ENCODE measurements at regions not wholly inside any gene's neighbourhood (a gene's known extent, or its start where the extent isn't known, plus 50 kb on each side); places are given as distances from the start of the nearest gene placed in this dataset.
"Not testable (repeated sequence)": the region's sequence is repeated elsewhere in the genome, so short reads cannot be mapped to it uniquely, and the experiment has no call there.

DNA sequence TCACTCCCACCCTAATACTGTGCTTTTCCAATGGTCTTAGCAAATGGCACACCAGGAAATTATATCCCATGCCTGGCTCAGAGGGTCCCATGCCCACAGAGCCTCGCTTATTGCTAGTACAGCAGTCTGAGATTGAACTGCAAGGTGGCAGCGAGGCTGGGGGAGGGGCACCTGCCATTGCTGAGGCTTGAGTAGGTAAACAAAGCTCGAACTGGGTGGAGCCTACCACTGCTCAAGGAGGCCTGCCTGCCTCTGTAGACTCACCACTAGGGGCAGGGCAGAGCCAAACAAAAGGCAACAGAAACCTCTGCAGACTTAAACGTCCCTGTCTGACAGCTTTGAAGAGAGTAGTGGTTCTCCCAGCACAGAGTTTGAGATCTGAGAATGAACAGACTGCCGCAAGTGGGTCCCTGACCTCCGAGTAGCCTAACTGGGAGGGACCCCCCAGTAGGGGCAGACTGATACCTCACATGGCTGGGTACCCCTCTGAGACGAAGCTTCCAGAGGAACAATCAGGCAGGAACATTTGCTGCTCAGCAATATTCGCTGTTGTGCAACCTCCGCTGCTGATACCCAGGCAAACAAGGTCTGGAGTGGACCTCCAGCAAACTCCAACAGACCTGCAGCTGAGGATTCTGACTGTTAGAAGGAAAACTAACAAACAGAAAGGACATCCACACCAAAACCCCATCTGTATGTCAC, 150.7 kb upstream of the FOXA2 start:
- H3K27me3 ChIP-seq (ENCODE audit: insufficient read depth in 3 of 3, low read length in 2 of 3); H3K36me3 ChIP-seq (ENCODE audit: insufficient read depth in 1 of 2, low read depth in 1 of 2); H3K27ac ChIP-seq; H3K4me1 ChIP-seq; H3K4me3 ChIP-seq; ATAC-seq; H3K9me3 ChIP-seq; intact Hi-C loops (cut with DNase I); DNase-seq: not testable (repeated sequence)
- TF ChIP-seq, protein P1, sequence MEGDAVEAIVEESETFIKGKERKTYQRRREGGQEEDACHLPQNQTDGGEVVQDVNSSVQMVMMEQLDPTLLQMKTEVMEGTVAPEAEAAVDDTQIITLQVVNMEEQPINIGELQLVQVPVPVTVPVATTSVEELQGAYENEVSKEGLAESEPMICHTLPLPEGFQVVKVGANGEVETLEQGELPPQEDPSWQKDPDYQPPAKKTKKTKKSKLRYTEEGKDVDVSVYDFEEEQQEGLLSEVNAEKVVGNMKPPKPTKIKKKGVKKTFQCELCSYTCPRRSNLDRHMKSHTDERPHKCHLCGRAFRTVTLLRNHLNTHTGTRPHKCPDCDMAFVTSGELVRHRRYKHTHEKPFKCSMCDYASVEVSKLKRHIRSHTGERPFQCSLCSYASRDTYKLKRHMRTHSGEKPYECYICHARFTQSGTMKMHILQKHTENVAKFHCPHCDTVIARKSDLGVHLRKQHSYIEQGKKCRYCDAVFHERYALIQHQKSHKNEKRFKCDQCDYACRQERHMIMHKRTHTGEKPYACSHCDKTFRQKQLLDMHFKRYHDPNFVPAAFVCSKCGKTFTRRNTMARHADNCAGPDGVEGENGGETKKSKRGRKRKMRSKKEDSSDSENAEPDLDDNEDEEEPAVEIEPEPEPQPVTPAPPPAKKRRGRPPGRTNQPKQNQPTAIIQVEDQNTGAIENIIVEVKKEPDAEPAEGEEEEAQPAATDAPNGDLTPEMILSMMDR (IDR thresholded peaks at IDR 0.05) = peak; percentile 37
- WGBS, 3 donors = 81 to 84% (median 83%) methylated on average over 9 of the region's 9 CpGs

DNA sequence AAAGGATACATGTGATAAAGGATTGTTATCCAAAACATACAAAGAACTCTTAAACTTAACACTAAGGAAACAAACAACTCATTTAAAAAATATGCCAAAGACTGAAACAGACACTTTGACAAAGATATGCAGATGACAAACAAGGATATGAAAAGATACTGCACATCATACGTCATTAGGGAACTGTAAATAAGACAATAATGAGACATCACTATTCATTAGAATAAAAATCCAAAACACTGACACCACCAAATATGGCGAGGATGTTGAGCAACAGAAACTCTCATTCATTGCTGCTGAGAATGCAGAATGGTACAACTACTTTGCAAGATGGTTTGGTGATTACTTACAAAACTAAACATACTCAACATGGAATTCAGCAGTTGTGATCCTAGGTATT, 156.5 kb upstream of the FOXA2 start:
- ATAC-seq (no peak), DNase-seq (no peak)
- TF ChIP-seq, protein P1 (IDR thresholded peaks at IDR 0.05) = no peak
- no peaks in the 10 kb centered on the region for H3K4me1 ChIP-seq
- H3K27me3 ChIP-seq (ENCODE audit: insufficient read depth in 3 of 3, low read length in 2 of 3) = no peaks in the 10 kb centered on the region
- no peak overlapping the region for H3K4me3 ChIP-seq
- H3K9me3 ChIP-seq = no peaks in the 10 kb centered on the region
- H3K27ac ChIP-seq = no peak overlapping the region
- intact Hi-C loops (cut with DNase I) = no loop called here
- H3K36me3 ChIP-seq (ENCODE audit: insufficient read depth in 1 of 2, low read depth in 1 of 2) = no peaks in the 10 kb centered on the region
- WGBS, 3 donors = 88 to 93% (median 89%) methylated on average over 2 of the region's 2 CpGs

DNA sequence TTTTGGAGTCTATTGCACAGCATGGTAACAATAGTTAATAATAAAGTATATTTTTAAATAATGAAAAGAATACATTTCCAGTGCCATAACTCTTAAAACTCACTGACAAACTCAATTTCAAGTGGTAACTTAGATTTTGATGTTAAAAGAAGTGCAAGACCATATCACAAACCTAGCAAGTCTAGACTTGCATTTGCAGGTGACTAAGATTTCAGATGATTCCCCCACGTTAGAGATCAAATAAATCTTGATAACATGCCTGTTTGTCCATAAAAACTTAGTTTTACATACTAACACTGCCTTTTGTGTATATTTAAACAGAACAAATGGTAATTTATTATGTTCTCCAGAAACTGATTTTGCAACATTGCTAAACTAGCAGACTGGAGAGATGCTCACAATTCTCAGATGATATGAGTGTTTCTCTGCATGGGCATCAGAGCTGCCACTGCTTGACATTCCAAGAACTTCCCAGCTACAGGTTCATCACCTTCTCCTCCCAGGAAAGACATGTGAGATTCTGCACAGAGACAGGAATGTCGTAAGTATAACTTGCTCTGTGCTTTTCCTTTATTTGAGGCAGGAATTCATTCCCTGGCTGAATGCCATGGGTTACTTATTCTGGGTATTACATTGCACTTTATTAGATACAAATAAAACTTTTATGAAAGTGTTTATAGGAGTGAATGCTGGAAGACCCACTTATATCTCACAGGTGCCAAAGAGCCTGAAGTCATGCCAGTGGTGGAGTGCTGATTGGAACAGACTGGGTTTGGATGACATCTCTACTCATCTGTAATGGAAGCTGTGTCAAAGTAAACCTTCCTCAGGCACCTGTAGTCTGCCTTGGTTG, 160.2 kb upstream of the FOXA2 start:
- intact Hi-C loops (cut with DNase I) = no loop called here
- DNase-seq = no peak

DNA sequence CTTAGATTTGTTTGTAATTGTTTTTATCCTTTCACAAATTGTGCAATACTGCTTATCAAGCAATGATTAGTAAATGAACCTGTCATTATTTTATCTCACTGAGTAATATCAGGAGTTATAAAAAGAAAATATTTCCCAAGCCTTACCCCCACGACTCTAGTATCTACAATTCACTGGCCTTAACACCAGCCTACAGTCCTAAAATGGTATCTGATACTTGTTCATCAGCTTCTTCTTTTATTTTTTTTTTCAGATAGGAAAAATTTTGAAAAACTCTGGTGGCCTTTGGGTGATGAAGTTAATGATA, 160.8 kb upstream of the FOXA2 start:
- no peak overlapping the region for H3K4me3 ChIP-seq
- no peak overlapping the region for H3K27ac ChIP-seq
- H3K36me3 ChIP-seq (ENCODE audit: insufficient read depth in 1 of 2, low read depth in 1 of 2) = no peaks in the 10 kb centered on the region
- H3K9me3 ChIP-seq = no peaks in the 10 kb centered on the region
- no peaks in the 10 kb centered on the region for H3K4me1 ChIP-seq
- TF ChIP-seq, protein P1 (IDR thresholded peaks at IDR 0.05) = no peak
- ATAC-seq (no peak), DNase-seq (no peak)
- WGBS, 3 donors = 51 to 80% (median 67%) methylated on average over 1 of the region's 1 CpG
- H3K27me3 ChIP-seq (ENCODE audit: insufficient read depth in 3 of 3, low read length in 2 of 3) = peaks cover 0 to 2% (median 0%) of the 10 kb centered on the region in 3 donors
- intact Hi-C loops (cut with DNase I) = no loop called here

More for the DNA sequence above, 160.2 kb upstream of the FOXA2 start:
- TF ChIP-seq, protein P1 (IDR thresholded peaks at IDR 0.05) = no peak
- 43 to 54% (median 49%) methylated on average over 2 of the region's 2 CpGs for WGBS, 3 donors
- no peak for ATAC-seq
- no peak overlapping the region for H3K4me3 ChIP-seq
- no peaks in the 10 kb centered on the region for H3K9me3 ChIP-seq
- H3K27ac ChIP-seq = no peak overlapping the region
- no peaks in the 10 kb centered on the region for H3K4me1 ChIP-seq
- peaks cover 0 to 2% (median 0%) of the 10 kb centered on the region in 3 donors for H3K27me3 ChIP-seq (ENCODE audit: insufficient read depth in 3 of 3, low read length in 2 of 3)
- no peaks in the 10 kb centered on the region for H3K36me3 ChIP-seq (ENCODE audit: insufficient read depth in 1 of 2, low read depth in 1 of 2)

All from psoas muscle (tissue), 7 donors.